Neural cell (in vitro differentiated cells): ENCODE measurements at regions not wholly inside any gene's neighbourhood (a gene's known extent, or its start where the extent isn't known, plus 50 kb on each side); places are given as distances from the start of the nearest gene placed in this dataset.

ENCODE experiments used
- CTCF ChIP-seq: fragments of 450-650 bp; IDR thresholded peaks from 2 replicates; pipeline ENCODE4 v1.5.1; 2014; ENCODE audit warnings: antibody characterized with exemption, mild to moderate bottlenecking, moderate library complexity; ENCODE audit not compliant: poor library complexity, severe bottlenecking
- EP300 ChIP-seq: fragments of 450-650 bp; conservative IDR thresholded peaks from 2 replicates; pipeline ENCODE4 v1.6.1; 2014; ENCODE audit warnings: antibody characterized with exemption, mild to moderate bottlenecking, moderate library complexity; ENCODE audit not compliant: poor library complexity, severe bottlenecking
- EZH2 ChIP-seq: fragments of 200-600, 300-800 bp; shearing (Covaris generic), sonication (generic); IDR thresholded peaks from 2 replicates; pipeline ENCODE4 v1.6.1; 2014; ENCODE audit warnings: antibody characterized with exemption, low read length, borderline replicate concordance, mild to moderate bottlenecking; ENCODE audit not compliant: insufficient read depth, poor library complexity, severe bottlenecking
- MXI1 ChIP-seq: fragments of 450-650 bp; conservative IDR thresholded peaks from 2 replicates; pipeline ENCODE4 v1.6.1; 2014; ENCODE audit warnings: antibody characterized with exemption, mild to moderate bottlenecking; ENCODE audit not compliant: poor library complexity, severe bottlenecking
- POLR2AphosphoS5 ChIP-seq: IDR thresholded peaks from 2 replicates; pipeline ENCODE4 v1.6.1; 2012
- RAD21 ChIP-seq: fragments of 450-650 bp; conservative IDR thresholded peaks from 2 replicates; pipeline ENCODE4 v1.6.1; 2014; ENCODE audit warnings: antibody characterized with exemption, mild to moderate bottlenecking, moderate library complexity
- REST ChIP-seq: IDR thresholded peaks from 2 replicates; pipeline ENCODE4 v1.6.1; 2012; ENCODE audit warnings: borderline replicate concordance
- SMC3 ChIP-seq: fragments of 450-650 bp; conservative IDR thresholded peaks from 2 replicates; pipeline ENCODE4 v1.6.1; 2014; ENCODE audit warnings: antibody characterized with exemption, mild to moderate bottlenecking, moderate library complexity; ENCODE audit not compliant: poor library complexity
- TAF1 ChIP-seq: IDR thresholded peaks from 2 replicates; pipeline ENCODE4 v1.6.1; 2012; ENCODE audit warnings: low read depth

GRCh38 chr4:66653937-66654336 is 891.4 kb downstream of the CENPC start:
- TF ChIP-seq CTCF, result no peak
- TF ChIP-seq POLR2AphosphoS5, result no peak
- no peak for TF ChIP-seq EP300
- TF ChIP-seq REST, result no peak
- TF ChIP-seq EZH2, result no peak
- TF ChIP-seq RAD21, result no peak
- no peak for TF ChIP-seq SMC3
- no peak for TF ChIP-seq TAF1
- TF ChIP-seq MXI1, result no peak
